ENCODE measurements at regions not wholly inside any gene's neighbourhood (a gene's known extent, or its start where the extent isn't known, plus 50 kb on each side); places are given as distances from the start of the nearest gene placed in this dataset.

DNA sequence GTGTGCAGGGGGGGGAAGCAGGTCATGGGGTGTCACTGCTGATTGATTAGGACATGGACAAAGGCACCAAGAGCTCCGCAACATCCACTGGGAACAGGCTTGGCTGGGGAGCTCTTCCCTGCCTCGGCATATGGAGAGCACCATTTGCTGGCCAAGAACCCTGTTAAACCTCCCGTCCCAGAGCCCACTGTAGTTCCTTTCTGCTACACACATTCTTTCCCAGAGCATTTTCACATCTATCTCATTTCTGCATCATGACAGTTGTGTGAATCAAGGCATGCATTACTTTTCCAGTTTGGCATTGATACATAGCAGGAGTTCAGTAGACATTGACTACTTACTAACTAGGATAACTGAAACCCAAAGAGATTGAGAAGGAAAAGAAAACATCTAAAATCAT lies 333.4 kb upstream of the B3GAT1 start:
- H3K27ac Mint-ChIP-seq (ENCODE audit: unreplicated experiment): no peak overlapping the region
- peaks cover 16% of the 10 kb centered on the region for H3K27me3 Mint-ChIP-seq (ENCODE audit: low read depth, unreplicated experiment)

DNA sequence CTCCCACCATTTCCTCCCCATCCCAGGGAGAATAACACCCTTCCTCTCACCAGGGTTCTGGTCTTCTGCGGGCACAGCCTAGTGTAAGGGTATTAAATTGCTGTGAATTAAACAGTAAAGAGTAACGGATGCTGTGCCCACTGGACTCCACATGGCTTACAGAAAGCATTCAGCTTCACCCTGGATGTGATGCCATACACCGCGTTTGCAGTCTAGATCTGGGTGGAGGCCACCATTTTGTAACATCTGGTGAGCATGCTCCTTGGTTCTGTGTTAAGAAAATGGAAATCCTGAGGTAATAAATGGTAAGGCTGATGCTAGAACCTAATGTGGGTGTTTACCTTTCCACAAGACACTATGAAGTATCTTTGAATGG lies 331.8 kb upstream of the B3GAT1 start:
- no peaks in the 10 kb centered on the region for H4K20me1 ChIP-seq (ENCODE audit: insufficient read depth, low read length)
- Mint-ChIP-seq H3K36me3 (ENCODE audit: low read depth, unreplicated experiment) (no peaks in the 10 kb centered on the region), H3K9me3 (ENCODE audit: unreplicated experiment) (peaks cover 12% of the 10 kb centered on the region), H3K27ac (ENCODE audit: unreplicated experiment) (no peak overlapping the region), H3K4me1 (ENCODE audit: low read depth, unreplicated experiment) (peaks cover 17% of the 10 kb centered on the region), H3K27me3 (ENCODE audit: low read depth, unreplicated experiment) (peaks cover 3% of the 10 kb centered on the region), H3K4me3 (ENCODE audit: unreplicated experiment) (no peak overlapping the region)
- FAIRE-seq: no peak
- no peak for DNase-seq (ENCODE audit: low read depth)
- no peak overlapping the region for H3K4me3 ChIP-seq (ENCODE audit: insufficient read depth, low read depth, low read length)
- H3K4me1 ChIP-seq (ENCODE audit: insufficient read depth, low read length): peaks cover 7% of the 10 kb centered on the region
- H3K79me2 ChIP-seq (ENCODE audit: insufficient read depth, low read length): no peaks in the 10 kb centered on the region
- H3K36me3 ChIP-seq (ENCODE audit: insufficient read depth, low read length): no peaks in the 10 kb centered on the region
- no peaks in the 10 kb centered on the region for H3K27me3 ChIP-seq (ENCODE audit: insufficient read depth, low read length)
- H3K9ac ChIP-seq (ENCODE audit: low read length): no peak overlapping the region
- no peak overlapping the region for H2AFZ ChIP-seq (ENCODE audit: low read depth, low read length)
- H3K27ac ChIP-seq (ENCODE audit: low read depth, low read length): no peak overlapping the region
- H3K4me2 ChIP-seq (ENCODE audit: low read length): no peak overlapping the region
- TF ChIP-seq, protein P1, sequence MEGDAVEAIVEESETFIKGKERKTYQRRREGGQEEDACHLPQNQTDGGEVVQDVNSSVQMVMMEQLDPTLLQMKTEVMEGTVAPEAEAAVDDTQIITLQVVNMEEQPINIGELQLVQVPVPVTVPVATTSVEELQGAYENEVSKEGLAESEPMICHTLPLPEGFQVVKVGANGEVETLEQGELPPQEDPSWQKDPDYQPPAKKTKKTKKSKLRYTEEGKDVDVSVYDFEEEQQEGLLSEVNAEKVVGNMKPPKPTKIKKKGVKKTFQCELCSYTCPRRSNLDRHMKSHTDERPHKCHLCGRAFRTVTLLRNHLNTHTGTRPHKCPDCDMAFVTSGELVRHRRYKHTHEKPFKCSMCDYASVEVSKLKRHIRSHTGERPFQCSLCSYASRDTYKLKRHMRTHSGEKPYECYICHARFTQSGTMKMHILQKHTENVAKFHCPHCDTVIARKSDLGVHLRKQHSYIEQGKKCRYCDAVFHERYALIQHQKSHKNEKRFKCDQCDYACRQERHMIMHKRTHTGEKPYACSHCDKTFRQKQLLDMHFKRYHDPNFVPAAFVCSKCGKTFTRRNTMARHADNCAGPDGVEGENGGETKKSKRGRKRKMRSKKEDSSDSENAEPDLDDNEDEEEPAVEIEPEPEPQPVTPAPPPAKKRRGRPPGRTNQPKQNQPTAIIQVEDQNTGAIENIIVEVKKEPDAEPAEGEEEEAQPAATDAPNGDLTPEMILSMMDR (IDR thresholded peaks at IDR 0.05; ENCODE audit: insufficient read depth, low read depth, low read length): no peak
- no peak for TF ChIP-seq EZH2 (IDR thresholded peaks at IDR 0.05; ENCODE audit: insufficient read depth, low read length)
- peaks cover 3% of the 10 kb centered on the region for H3K9me3 ChIP-seq (ENCODE audit: insufficient read depth, low read depth, low read length)

More for the DNA sequence above, 333.4 kb upstream of the B3GAT1 start:
- Histone ChIP-seq H2AFZ (ENCODE audit: low read depth, low read length) (no peak overlapping the region), H3K4me2 (ENCODE audit: low read length) (no peak overlapping the region), H3K9me3 (ENCODE audit: insufficient read depth, low read depth, low read length) (peaks cover 3% of the 10 kb centered on the region), H3K27ac (ENCODE audit: low read depth, low read length) (no peak overlapping the region), H3K9ac (ENCODE audit: low read length) (no peak overlapping the region), H3K27me3 (ENCODE audit: insufficient read depth, low read length) (no peaks in the 10 kb centered on the region), H3K79me2 (ENCODE audit: insufficient read depth, low read length) (no peaks in the 10 kb centered on the region), H4K20me1 (ENCODE audit: insufficient read depth, low read length) (no peaks in the 10 kb centered on the region), H3K4me1 (ENCODE audit: insufficient read depth, low read length) (peaks cover 7% of the 10 kb centered on the region), H3K36me3 (ENCODE audit: insufficient read depth, low read length) (no peaks in the 10 kb centered on the region), H3K4me3 (ENCODE audit: insufficient read depth, low read depth, low read length) (no peak overlapping the region)
- Mint-ChIP-seq H3K36me3 (ENCODE audit: low read depth, unreplicated experiment) (peaks cover 1% of the 10 kb centered on the region), H3K4me1 (ENCODE audit: low read depth, unreplicated experiment) (peaks cover 17% of the 10 kb centered on the region), H3K4me3 (ENCODE audit: unreplicated experiment) (no peak overlapping the region), H3K9me3 (ENCODE audit: unreplicated experiment) (peaks cover 15% of the 10 kb centered on the region)
- FAIRE-seq: no peak
- TF ChIP-seq EZH2 (IDR thresholded peaks at IDR 0.05; ENCODE audit: insufficient read depth, low read length): no peak
- TF ChIP-seq, protein P1 (IDR thresholded peaks at IDR 0.05; ENCODE audit: insufficient read depth, low read depth, low read length): no peak
- DNase-seq (ENCODE audit: low read depth): no peak

DNA sequence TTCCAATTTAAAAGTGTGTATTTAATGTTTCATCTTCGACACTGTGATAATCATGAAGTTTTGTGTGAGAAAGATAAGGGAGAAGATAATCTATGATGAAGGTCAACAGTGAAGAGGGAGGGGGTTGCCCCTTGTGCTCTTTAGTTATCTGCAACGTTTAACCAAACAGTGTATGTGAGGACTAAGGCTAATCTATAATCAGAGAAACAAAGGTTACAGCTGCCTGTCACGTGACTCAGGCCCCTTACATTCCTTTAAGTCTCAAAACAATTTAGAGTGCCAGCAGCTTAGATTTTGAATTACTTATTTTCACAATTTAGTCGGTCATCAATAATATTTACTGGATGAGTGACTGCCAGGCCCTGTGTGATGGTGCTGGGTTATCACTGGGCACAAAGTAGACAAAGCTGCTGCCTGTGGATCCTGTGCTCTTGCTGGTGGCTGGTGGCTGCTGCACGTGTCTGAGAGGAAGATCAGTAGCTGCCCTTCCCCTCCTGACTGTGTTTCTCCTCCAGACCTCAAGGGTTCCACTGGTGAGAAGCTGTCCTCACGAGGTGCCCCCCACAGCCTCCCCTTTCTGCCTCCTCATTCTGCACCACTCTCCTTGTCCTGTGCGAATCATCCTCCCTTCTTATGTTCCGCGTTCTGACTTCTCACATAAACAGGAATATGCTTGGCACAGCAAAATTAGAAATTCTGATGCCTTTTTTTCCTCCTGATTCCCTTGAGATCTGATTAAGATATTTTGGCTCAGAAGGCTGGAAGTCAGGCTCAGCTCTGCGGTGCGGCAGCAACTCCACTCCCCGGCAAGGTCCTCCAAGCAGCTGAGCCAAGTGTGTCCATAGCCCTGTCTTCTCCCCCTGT lies 331.1 kb upstream of the B3GAT1 start:
- Histone ChIP-seq H3K4me3 (ENCODE audit: insufficient read depth, low read depth, low read length) (no peak overlapping the region), H3K9me3 (ENCODE audit: insufficient read depth, low read depth, low read length) (peaks cover 3% of the 10 kb centered on the region), H3K4me1 (ENCODE audit: insufficient read depth, low read length) (peaks cover 7% of the 10 kb centered on the region), H3K36me3 (ENCODE audit: insufficient read depth, low read length) (no peaks in the 10 kb centered on the region), H2AFZ (ENCODE audit: low read depth, low read length) (no peak overlapping the region), H3K79me2 (ENCODE audit: insufficient read depth, low read length) (no peaks in the 10 kb centered on the region), H3K4me2 (ENCODE audit: low read length) (peak overlapping the region; percentile 49), H3K9ac (ENCODE audit: low read length) (no peak overlapping the region), H3K27me3 (ENCODE audit: insufficient read depth, low read length) (no peaks in the 10 kb centered on the region), H4K20me1 (ENCODE audit: insufficient read depth, low read length) (no peaks in the 10 kb centered on the region), H3K27ac (ENCODE audit: low read depth, low read length) (no peak overlapping the region)
- TF ChIP-seq EZH2 (IDR thresholded peaks at IDR 0.05; ENCODE audit: insufficient read depth, low read length): no peak
- TF ChIP-seq, protein P1 (IDR thresholded peaks at IDR 0.05; ENCODE audit: insufficient read depth, low read depth, low read length): no peak
- DNase-seq (ENCODE audit: low read depth) (no peak), FAIRE-seq (no peak)
- peaks cover 6% of the 10 kb centered on the region for H3K9me3 Mint-ChIP-seq (ENCODE audit: unreplicated experiment)
- no peak overlapping the region for H3K4me3 Mint-ChIP-seq (ENCODE audit: unreplicated experiment)
- peak overlapping the region; percentile 23 for H3K27ac Mint-ChIP-seq (ENCODE audit: unreplicated experiment)
- no peaks in the 10 kb centered on the region for H3K36me3 Mint-ChIP-seq (ENCODE audit: low read depth, unreplicated experiment)
- H3K4me1 Mint-ChIP-seq (ENCODE audit: low read depth, unreplicated experiment): peaks cover 17% of the 10 kb centered on the region
- no peaks in the 10 kb centered on the region for H3K27me3 Mint-ChIP-seq (ENCODE audit: low read depth, unreplicated experiment)

All from astrocyte (in vitro differentiated cells and primary cell).